H1 (cell line): ENCODE measurements at regions not wholly inside any gene's neighbourhood (a gene's known extent, or its start where the extent isn't known, plus 50 kb on each side); places are given as distances from the start of the nearest gene placed in this dataset.
"Not testable (repeated sequence)": the region's sequence is repeated elsewhere in the genome, so short reads cannot be mapped to it uniquely, and the experiment has no call there.

ENCODE experiments used
- CTCF ChIP-seq, 3 experiments: IDR thresholded peaks; 1 replicate in 2 of 3; 2 replicates in 1 of 3; pipeline versions ENCODE4 v1.5.1 to v1.6.1; 2011; ENCODE audit warnings: low read length in 3 of 3, mild to moderate bottlenecking in 3 of 3, inconsistent platforms in 2 of 3, low read depth in 1 of 3, moderate library complexity in 1 of 3; ENCODE audit not compliant: insufficient read depth in 1 of 3; ENCODE audit errors: control extremely low read depth in 1 of 3
- EP300 ChIP-seq, 2 experiments: IDR thresholded peaks; 1 replicate in 1 of 2; 2 replicates in 1 of 2; pipeline ENCODE4 v1.6.1; 2011 to 2012; ENCODE audit warnings: low read depth in 2 of 2, low read length in 2 of 2, mild to moderate bottlenecking in 2 of 2, borderline replicate concordance in 1 of 2, inconsistent platforms in 1 of 2, moderate library complexity in 1 of 2
- EZH2 ChIP-seq: fragments of 200-600 bp; sonication (generic); IDR thresholded peaks from 2 replicates; pipeline ENCODE4 v1.7.1; 2012; ENCODE audit warnings: low read depth, mild to moderate bottlenecking, moderate library complexity, low read length, inconsistent platforms; ENCODE audit not compliant: severe bottlenecking
- POLR2A ChIP-seq, 2 experiments: IDR thresholded peaks; 1 replicate in 1 of 2; 2 replicates in 1 of 2; pipeline ENCODE4 v1.6.1; 2011; ENCODE audit warnings: low read depth in 2 of 2, low read length in 2 of 2, mild to moderate bottlenecking in 2 of 2; ENCODE audit errors: control extremely low read depth in 1 of 2
- RAD21 ChIP-seq, 2 experiments: IDR thresholded peaks in 1 of 2; conservative IDR thresholded peaks in 1 of 2; 2 replicates each; pipeline ENCODE4 v1.6.1; 2011; ENCODE audit warnings: low read depth in 2 of 2, low read length in 2 of 2, improper control_type of control experiment in 1 of 2, inconsistent platforms in 1 of 2, mild to moderate bottlenecking in 1 of 2, moderate library complexity in 1 of 2
- RXRA ChIP-seq: IDR thresholded peaks from 2 replicates; pipeline ENCODE4 v1.6.1; 2011; ENCODE audit warnings: low read depth, mild to moderate bottlenecking, low read length, moderate library complexity; ENCODE audit not compliant: insufficient read depth
- SIN3A ChIP-seq, 2 experiments: IDR thresholded peaks in 1 of 2; conservative IDR thresholded peaks in 1 of 2; 2 replicates each; pipeline ENCODE4 v1.6.1; 2011 to 2012; ENCODE audit warnings: low read length in 2 of 2, improper control_type of control experiment in 1 of 2, low read depth in 1 of 2, mild to moderate bottlenecking in 1 of 2
- SP1 ChIP-seq: IDR thresholded peaks from 2 replicates; pipeline ENCODE4 v1.6.1; 2011; ENCODE audit warnings: low read depth, low read length
- SRF ChIP-seq: IDR thresholded peaks from 2 replicates; pipeline ENCODE4 v1.6.1; 2011; ENCODE audit warnings: mild to moderate bottlenecking, low read depth, low read length, moderate library complexity
- SUZ12 ChIP-seq: fragments of 200-600 bp; sonication (generic); IDR thresholded peaks from 2 replicates; pipeline ENCODE4 v1.6.1; 2012; ENCODE audit warnings: mild to moderate bottlenecking, inconsistent platforms, low read length, moderate library complexity, mixed read lengths
- TCF12 ChIP-seq: IDR thresholded peaks from 2 replicates; pipeline ENCODE4 v1.6.1; 2011; ENCODE audit warnings: low read depth, mild to moderate bottlenecking, low read length
- YY1 ChIP-seq: IDR thresholded peaks from 2 replicates; pipeline ENCODE4 v1.6.1; 2011; ENCODE audit warnings: low read depth, mild to moderate bottlenecking, low read length
- TF ChIP-seq, protein P1 (sequence below): IDR thresholded peaks from 2 replicates; pipeline ENCODE4 v1.6.1; 2012; ENCODE audit warnings: inconsistent platforms

- not testable (repeated sequence) for TF ChIP-seq RXRA; POLR2A (IDR thresholded peaks at IDR 0.05; ENCODE audit: control extremely low read depth in 1 of 2, low read depth in 2 of 2, low read length in 2 of 2); CTCF (IDR thresholded peaks at IDR 0.05; ENCODE audit: control extremely low read depth in 1 of 3, insufficient read depth in 1 of 3, low read depth in 1 of 3, low read length in 3 of 3); EZH2; RAD21 (IDR thresholded peaks at IDR 0.05 in 1 of 2, conservative IDR thresholded peaks at IDR 0.05 in 1 of 2; ENCODE audit: low read depth in 2 of 2, low read length in 2 of 2); TCF12; EP300 (IDR thresholded peaks at IDR 0.05; ENCODE audit: borderline replicate concordance in 1 of 2, low read depth in 2 of 2, low read length in 2 of 2); SUZ12; SRF; SIN3A (conservative IDR thresholded peaks at IDR 0.05 in 1 of 2, IDR thresholded peaks at IDR 0.05 in 1 of 2; ENCODE audit: low read depth in 1 of 2, low read length in 2 of 2); YY1; SP1
- TF ChIP-seq, protein P1, sequence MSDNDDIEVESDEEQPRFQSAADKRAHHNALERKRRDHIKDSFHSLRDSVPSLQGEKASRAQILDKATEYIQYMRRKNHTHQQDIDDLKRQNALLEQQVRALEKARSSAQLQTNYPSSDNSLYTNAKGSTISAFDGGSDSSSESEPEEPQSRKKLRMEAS, result not testable (repeated sequence)
These were observed 250.4 kb downstream of the CWH43 start for GRCh38 chr4:49236474-49236873.
